PC-9 (cell line): ENCODE measurements at regions not wholly inside any gene's neighbourhood (a gene's known extent, or its start where the extent isn't known, plus 50 kb on each side); places are given as distances from the start of the nearest gene placed in this dataset.

ENCODE experiments used
- BruUV-seq: library from RNA; stranded (reverse); fragments of 400-500 nt; replicated peaks from 2 replicates; lab custom pipeline; 2021; lab: Mats Ljungman, UMichigan
- CTCF ChIA-PET: fragments of 300-600 bp; sonication (Branson Sonifier 250); formaldehyde crosslinking; loops from one replicate; lab custom pipeline; 2022; ENCODE audit warnings: antibody characterized with exemption; lab: Charles Lee
- POLR2A ChIA-PET: fragments of 300-600 bp; sonication (Branson Sonifier 250); formaldehyde crosslinking; loops from one replicate; lab custom pipeline; 2022; ENCODE audit warnings: antibody characterized with exemption; ENCODE audit not compliant: unreplicated experiment; lab: Charles Lee
- DNase-seq, 2 experiments: peaks; one replicate each; pipeline versions ENCODE4 v3.0.0 to v3.0.0-alpha.2; 2015 to 2022; ENCODE audit warnings: mixed read lengths in 1 of 2
- H2AFZ ChIP-seq: fragments of 200-600 bp; sonication (generic); 2 replicates; pipeline ENCODE4 v1.8.1; 2017; ENCODE audit warnings: antibody characterized with exemption
- H3F3A ChIP-seq: fragments of 200-600 bp; sonication (generic); 2 replicates; pipeline ENCODE4 v1.8.1; 2017; ENCODE audit warnings: antibody characterized with exemption, mild to moderate bottlenecking, low read depth; ENCODE audit not compliant: insufficient read depth
- H3K27ac ChIP-seq: fragments of 200-600 bp; sonication (generic); 2 replicates; pipeline ENCODE4 v1.6.1; 2016; ENCODE audit warnings: mixed run types
- H3K27me3 ChIP-seq: fragments of 200-600 bp; sonication (generic); 2 replicates; pipeline ENCODE4 v1.6.1; 2016; ENCODE audit warnings: low read depth, mixed run types; ENCODE audit not compliant: insufficient read depth
- H3K36me3 ChIP-seq: fragments of 200-600 bp; sonication (generic); 2 replicates; pipeline ENCODE4 v1.6.1; 2016; ENCODE audit warnings: low read depth, mixed run types
- H3K4me1 ChIP-seq: fragments of 200-600 bp; sonication (generic); replicated peaks from 2 replicates; pipeline ENCODE4 v1.6.1; 2016; ENCODE audit warnings: mixed run types; ENCODE audit not compliant: insufficient read depth
- H3K4me2 ChIP-seq: fragments of 200-600 bp; sonication (generic); 2 replicates; pipeline ENCODE4 v1.6.1; 2017; ENCODE audit warnings: mixed run types
- H3K4me3 ChIP-seq: fragments of 200-600 bp; sonication (generic); 2 replicates; pipeline ENCODE4 v1.6.1; 2016; ENCODE audit warnings: mixed run types
- H3K79me2 ChIP-seq: fragments of 200-600 bp; sonication (generic); 2 replicates; pipeline ENCODE4 v1.6.1; 2017; ENCODE audit warnings: low read depth, mixed run types
- H3K9me2 ChIP-seq: fragments of 200-600 bp; sonication (generic); 2 replicates; pipeline ENCODE4 v1.8.1; 2017; ENCODE audit warnings: mild to moderate bottlenecking; ENCODE audit not compliant: insufficient read depth
- H3K9me3 ChIP-seq: fragments of 200-600 bp; sonication (generic); 2 replicates; pipeline ENCODE4 v1.8.1; 2016; ENCODE audit warnings: low read depth; ENCODE audit not compliant: insufficient read depth
- H4K20me1 ChIP-seq: fragments of 200-600 bp; sonication (generic); 2 replicates; pipeline ENCODE4 v1.8.1; 2017; ENCODE audit not compliant: insufficient read depth
- EZH2 ChIP-seq: fragments of 200-600 bp; sonication (generic); IDR thresholded peaks from 2 replicates; pipeline ENCODE4 v1.8.0; 2017; ENCODE audit warnings: antibody characterized with exemption, low read depth
- intact Hi-C: fragments of 100-400 bp; cut with micrococcal nuclease; formaldehyde crosslinking; loops from one replicate; pipeline ENCODE4 v1.10.0; 2022; ENCODE audit not compliant: unreplicated experiment
- TF ChIP-seq, protein P1 (sequence below): fragments of 200-600 bp; sonication (generic); conservative IDR thresholded peaks from 2 replicates; pipeline ENCODE4 v1.6.1; 2017; ENCODE audit warnings: mixed run types, antibody characterized with exemption, mild to moderate bottlenecking, moderate library complexity

DNA sequence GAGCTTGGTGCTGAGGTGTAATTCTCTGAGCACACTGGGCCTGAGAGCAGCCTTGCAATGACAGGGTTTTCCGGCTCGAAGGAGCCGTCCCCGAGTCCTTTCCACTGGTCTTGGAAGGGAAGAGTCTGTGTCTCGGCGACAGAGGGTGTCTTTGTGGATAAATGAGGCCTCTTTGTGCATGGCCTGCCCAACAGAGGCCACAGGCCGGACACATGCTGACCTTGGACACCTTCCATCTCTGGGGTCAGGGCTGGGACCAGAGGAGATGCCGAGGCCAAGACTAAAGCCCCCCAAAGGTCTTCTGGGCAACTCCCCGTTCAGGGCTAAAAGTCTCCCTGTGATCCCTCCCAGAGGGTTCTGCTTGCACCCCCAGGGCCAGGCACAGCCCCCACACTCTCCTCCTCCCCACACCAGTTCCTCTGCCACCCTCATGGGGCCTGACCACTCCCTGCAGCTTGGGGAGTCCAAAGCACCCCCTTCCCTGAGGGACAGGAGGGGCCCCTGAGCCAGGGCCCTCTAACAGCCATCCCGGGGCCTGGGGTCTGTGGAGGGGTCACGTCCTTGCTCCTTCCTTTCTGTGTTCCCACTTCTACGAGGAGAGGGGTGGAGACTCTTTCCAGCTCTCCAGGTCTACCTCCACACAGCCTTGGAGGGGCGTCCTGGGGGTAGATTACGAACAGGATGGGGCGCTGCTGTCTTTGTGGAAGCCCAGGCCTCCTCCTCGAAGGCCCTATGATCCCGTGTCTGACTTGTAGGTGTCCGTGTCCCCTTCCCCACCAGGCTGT lies 130.6 kb upstream of the FAM20C start:
- intact Hi-C loops = no loop called here
- ChIA-PET POLR2A (no interaction called here), CTCF (no interaction called here)
- H3K4me3 ChIP-seq = no peak overlapping the region
- no peaks in the 10 kb centered on the region for H4K20me1 ChIP-seq
- H3K36me3 ChIP-seq = no peaks in the 10 kb centered on the region
- H3K27me3 ChIP-seq = no peaks in the 10 kb centered on the region
- no TSS peak for BruUV-seq
- H3K79me2 ChIP-seq = no peaks in the 10 kb centered on the region
- DNase-seq = no peak
- no peaks in the 10 kb centered on the region for H3F3A ChIP-seq
- no peaks in the 10 kb centered on the region for H3K9me2 ChIP-seq
- no peak overlapping the region for H3K27ac ChIP-seq
- no peaks in the 10 kb centered on the region for H3K9me3 ChIP-seq
- TF ChIP-seq, protein P1, sequence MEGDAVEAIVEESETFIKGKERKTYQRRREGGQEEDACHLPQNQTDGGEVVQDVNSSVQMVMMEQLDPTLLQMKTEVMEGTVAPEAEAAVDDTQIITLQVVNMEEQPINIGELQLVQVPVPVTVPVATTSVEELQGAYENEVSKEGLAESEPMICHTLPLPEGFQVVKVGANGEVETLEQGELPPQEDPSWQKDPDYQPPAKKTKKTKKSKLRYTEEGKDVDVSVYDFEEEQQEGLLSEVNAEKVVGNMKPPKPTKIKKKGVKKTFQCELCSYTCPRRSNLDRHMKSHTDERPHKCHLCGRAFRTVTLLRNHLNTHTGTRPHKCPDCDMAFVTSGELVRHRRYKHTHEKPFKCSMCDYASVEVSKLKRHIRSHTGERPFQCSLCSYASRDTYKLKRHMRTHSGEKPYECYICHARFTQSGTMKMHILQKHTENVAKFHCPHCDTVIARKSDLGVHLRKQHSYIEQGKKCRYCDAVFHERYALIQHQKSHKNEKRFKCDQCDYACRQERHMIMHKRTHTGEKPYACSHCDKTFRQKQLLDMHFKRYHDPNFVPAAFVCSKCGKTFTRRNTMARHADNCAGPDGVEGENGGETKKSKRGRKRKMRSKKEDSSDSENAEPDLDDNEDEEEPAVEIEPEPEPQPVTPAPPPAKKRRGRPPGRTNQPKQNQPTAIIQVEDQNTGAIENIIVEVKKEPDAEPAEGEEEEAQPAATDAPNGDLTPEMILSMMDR = no peak
- no peak for TF ChIP-seq EZH2
- H2AFZ ChIP-seq = no peak overlapping the region
- H3K4me2 ChIP-seq = no peak overlapping the region
- H3K4me1 ChIP-seq = no peaks in the 10 kb centered on the region

DNA sequence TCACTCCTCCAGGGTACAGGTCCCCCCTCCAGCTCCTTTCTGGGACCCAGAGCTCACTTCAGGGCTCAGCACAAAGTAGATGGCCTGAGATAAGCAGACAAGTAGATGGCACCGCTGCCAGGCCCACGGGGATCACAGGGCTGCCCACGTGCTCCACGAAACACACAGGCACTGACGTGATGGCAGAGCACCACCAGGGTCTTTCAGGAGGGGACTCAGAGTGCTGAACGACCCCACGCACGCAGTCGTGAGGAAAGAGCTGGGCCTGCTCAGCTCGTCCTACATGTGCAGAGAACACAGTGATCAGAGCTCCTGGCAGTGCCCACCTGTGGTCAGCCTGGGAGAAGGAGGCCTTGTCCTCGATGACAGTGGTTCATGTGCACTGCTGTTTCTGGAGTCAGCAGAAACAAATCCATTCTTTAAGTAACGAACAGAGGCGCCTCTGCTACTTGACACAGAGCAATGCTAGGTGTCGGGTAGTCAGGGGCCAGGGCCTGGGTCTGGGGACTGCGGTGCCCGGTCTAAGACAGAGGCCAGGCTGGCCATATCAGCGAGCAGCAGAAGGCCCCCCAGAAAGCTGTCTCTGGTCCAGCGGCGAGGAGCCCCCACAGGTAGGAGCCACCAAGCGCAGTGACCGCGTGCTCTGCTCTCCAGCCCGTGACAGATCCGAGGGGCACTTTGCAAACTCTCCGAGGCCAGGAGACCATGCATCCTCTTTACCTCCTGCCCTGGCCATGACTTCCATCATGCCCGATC lies 129.8 kb upstream of the FAM20C start:
- ChIA-PET CTCF (no interaction called here), POLR2A (no interaction called here)
- no peak overlapping the region for H3K27ac ChIP-seq
- no peaks in the 10 kb centered on the region for H3K36me3 ChIP-seq
- intact Hi-C loops = no loop called here
- no peak for DNase-seq
- H2AFZ ChIP-seq = no peak overlapping the region
- H3F3A ChIP-seq = no peaks in the 10 kb centered on the region
- no peaks in the 10 kb centered on the region for H3K27me3 ChIP-seq
- no peak overlapping the region for H3K4me3 ChIP-seq
- H4K20me1 ChIP-seq = no peaks in the 10 kb centered on the region
- H3K9me2 ChIP-seq = no peaks in the 10 kb centered on the region
- no peaks in the 10 kb centered on the region for H3K4me1 ChIP-seq
- H3K79me2 ChIP-seq = no peaks in the 10 kb centered on the region
- no peaks in the 10 kb centered on the region for H3K9me3 ChIP-seq
- TF ChIP-seq, protein P1 = no peak
- TF ChIP-seq EZH2 = no peak
- BruUV-seq = no TSS peak
- no peak overlapping the region for H3K4me2 ChIP-seq

DNA sequence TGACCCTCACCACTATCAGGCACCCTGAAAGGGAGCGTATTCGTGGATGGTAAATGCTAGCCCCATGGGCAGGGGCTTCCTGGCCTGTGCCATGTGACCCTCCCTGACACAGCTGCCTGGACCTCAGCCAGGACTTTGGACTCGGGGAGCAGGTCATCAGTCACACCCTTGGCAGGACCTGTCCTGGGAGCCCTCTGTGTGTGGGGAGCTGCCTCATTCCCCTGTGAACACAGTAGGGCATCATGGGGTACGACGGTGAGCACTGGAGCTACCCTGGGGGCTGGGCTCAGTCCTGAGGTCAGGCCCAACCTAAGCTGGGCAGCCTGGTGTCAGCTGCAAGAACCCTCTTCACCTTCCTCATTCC lies 129.3 kb upstream of the FAM20C start:
- BruUV-seq = no TSS peak
- Histone ChIP-seq H3K4me2 (no peak overlapping the region), H4K20me1 (no peaks in the 10 kb centered on the region), H3K4me3 (no peak overlapping the region), H3K27ac (no peak overlapping the region), H3K9me3 (no peaks in the 10 kb centered on the region), H3K36me3 (no peaks in the 10 kb centered on the region), H3K4me1 (no peaks in the 10 kb centered on the region), H2AFZ (no peak overlapping the region), H3K27me3 (no peaks in the 10 kb centered on the region), H3K9me2 (no peaks in the 10 kb centered on the region), H3K79me2 (no peaks in the 10 kb centered on the region), H3F3A (no peaks in the 10 kb centered on the region)
- DNase-seq = no peak
- TF ChIP-seq, protein P1 = no peak
- TF ChIP-seq EZH2 = no peak
- intact Hi-C loops = no loop called here
- CTCF ChIA-PET = no interaction called here
- POLR2A ChIA-PET = no interaction called here
